ENCODE measurements at regions not wholly inside any gene's neighbourhood (a gene's known extent, or its start where the extent isn't known, plus 50 kb on each side); places are given as distances from the start of the nearest gene placed in this dataset.

DNA sequence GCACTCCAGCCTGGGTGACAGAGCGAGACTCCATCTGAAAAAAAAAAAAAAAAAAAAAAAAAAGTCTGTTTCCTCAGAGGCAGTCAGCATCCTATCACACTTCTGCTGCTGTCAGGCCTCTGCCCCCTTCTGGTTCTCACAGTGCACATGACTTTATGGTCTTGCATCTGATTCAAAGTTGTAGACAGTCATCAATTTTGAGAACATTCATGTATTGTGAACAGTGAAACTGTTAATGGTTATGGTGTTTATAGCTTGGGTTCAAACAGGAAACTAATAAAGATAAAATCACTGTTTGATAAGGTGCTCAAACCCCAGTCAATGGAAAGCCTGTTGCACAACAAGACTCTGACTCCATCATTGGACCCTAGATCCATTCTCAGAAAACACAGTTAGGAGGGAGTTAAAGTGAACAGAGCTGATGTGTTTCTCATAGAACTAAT, 61.4 kb downstream of the FOXD1 start:
- TF ChIP-seq KDM5A (IDR thresholded peaks at IDR 0.05): no peak
- TF ChIP-seq, protein P1, sequence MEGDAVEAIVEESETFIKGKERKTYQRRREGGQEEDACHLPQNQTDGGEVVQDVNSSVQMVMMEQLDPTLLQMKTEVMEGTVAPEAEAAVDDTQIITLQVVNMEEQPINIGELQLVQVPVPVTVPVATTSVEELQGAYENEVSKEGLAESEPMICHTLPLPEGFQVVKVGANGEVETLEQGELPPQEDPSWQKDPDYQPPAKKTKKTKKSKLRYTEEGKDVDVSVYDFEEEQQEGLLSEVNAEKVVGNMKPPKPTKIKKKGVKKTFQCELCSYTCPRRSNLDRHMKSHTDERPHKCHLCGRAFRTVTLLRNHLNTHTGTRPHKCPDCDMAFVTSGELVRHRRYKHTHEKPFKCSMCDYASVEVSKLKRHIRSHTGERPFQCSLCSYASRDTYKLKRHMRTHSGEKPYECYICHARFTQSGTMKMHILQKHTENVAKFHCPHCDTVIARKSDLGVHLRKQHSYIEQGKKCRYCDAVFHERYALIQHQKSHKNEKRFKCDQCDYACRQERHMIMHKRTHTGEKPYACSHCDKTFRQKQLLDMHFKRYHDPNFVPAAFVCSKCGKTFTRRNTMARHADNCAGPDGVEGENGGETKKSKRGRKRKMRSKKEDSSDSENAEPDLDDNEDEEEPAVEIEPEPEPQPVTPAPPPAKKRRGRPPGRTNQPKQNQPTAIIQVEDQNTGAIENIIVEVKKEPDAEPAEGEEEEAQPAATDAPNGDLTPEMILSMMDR (IDR thresholded peaks at IDR 0.05): no peak
- no peak for TF ChIP-seq ZC3H11A (IDR thresholded peaks at IDR 0.05)
- no peak for TF ChIP-seq POLR2A (IDR thresholded peaks at IDR 0.05; ENCODE audit: low read length)

Measured in A549 (cell line).